ENCODE measurements at regions not wholly inside any gene's neighbourhood (a gene's known extent, or its start where the extent isn't known, plus 50 kb on each side); places are given as distances from the start of the nearest gene placed in this dataset.

DNA sequence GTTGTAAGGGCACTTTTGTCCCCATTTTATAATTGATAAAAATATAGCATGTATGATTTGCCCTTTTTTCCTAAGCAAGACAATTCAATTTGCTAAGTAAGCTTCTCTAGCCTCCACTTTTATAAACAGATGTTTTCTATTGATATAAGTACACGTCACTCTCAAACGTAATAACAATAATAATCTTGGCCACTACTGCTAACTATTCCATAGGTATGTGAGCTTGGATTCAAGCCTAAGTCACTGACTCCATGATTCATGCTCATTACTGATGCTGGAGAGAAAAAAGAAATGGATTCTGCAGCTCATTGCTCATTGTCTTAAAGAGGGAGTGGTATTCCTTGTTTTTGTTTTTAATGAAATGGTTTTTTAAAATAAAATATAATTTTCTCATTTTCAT, 661.0 kb downstream of the GALC start:
- Mint-ChIP-seq H3K4me3 (no peak overlapping the region), H3K36me3 (ENCODE audit: low read depth) (no peaks in the 10 kb centered on the region), H3K27me3 (no peaks in the 10 kb centered on the region), H3K4me1 (no peaks in the 10 kb centered on the region), H3K9me3 (ENCODE audit: low read depth) (no peaks in the 10 kb centered on the region), H3K27ac (no peak overlapping the region)
- intact Hi-C loops (cut with DNase I, micrococcal nuclease): no loop called here
- ChIA-PET CTCF (interaction anchor here (0.9 kb wide), 1 partner anchor 1522 kb away, joined by 4 read pairs; no protein-coding TSS in a partner anchor), POLR2A (no interaction called here)
- DNase-seq: no peak
- no peak for ATAC-seq

DNA sequence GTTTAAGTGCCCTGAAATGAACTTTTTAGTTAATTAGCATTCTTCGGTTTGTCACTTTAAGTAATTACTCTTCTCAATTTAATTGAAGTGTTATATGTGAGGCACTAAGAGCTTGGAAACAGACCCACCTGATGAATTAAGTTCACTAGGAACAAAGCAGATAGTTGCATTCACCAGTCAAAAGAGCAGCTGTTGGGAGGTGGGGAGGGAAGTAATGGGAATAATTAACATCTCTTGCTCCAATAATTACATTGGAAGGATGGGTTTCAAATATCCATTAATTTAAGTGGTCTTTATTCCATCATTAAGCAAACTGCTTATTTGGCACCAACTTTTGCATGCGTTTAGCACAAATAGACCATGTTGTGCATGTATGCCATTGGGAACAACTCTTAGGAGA, 667.2 kb downstream of the GALC start:
- CTCF ChIA-PET: no interaction called here
- ATAC-seq: no peak
- Mint-ChIP-seq H3K36me3 (ENCODE audit: low read depth) (no peaks in the 10 kb centered on the region), H3K27me3 (no peaks in the 10 kb centered on the region), H3K4me1 (no peaks in the 10 kb centered on the region), H3K9me3 (ENCODE audit: low read depth) (peaks cover 6% of the 10 kb centered on the region), H3K27ac (no peak overlapping the region), H3K4me3 (no peak overlapping the region)
- POLR2A ChIA-PET: no interaction called here
- intact Hi-C loops (cut with DNase I, micrococcal nuclease): no loop called here
- no peak for DNase-seq

DNA sequence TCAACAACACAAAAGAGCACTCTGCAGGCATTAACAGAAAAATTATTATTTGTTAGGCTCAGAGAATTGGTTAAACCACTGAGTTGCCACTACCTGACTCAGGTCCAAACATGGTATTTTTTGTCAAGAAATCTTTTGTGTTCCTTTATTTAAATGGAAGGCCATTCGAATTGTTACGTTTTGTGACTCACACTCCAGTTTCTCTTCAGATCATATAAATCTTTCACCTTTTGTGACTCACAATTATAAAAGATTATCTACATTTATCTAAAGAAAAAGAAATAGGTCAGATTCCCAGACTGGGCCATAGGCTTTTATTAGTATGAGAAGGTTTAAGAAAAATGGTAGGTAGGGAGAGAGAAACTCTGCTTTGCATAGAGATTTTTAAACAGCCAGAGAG, 669.8 kb downstream of the GALC start:
- Mint-ChIP-seq H3K36me3 (ENCODE audit: low read depth) (no peaks in the 10 kb centered on the region), H3K27me3 (no peaks in the 10 kb centered on the region), H3K27ac (no peak overlapping the region), H3K4me3 (no peak overlapping the region), H3K4me1 (no peaks in the 10 kb centered on the region), H3K9me3 (ENCODE audit: low read depth) (peaks cover 6% of the 10 kb centered on the region)
- DNase-seq (no peak), ATAC-seq (no peak)
- ChIA-PET POLR2A (no interaction called here), CTCF (no interaction called here)
- intact Hi-C loops (cut with DNase I, micrococcal nuclease): no loop called here

DNA sequence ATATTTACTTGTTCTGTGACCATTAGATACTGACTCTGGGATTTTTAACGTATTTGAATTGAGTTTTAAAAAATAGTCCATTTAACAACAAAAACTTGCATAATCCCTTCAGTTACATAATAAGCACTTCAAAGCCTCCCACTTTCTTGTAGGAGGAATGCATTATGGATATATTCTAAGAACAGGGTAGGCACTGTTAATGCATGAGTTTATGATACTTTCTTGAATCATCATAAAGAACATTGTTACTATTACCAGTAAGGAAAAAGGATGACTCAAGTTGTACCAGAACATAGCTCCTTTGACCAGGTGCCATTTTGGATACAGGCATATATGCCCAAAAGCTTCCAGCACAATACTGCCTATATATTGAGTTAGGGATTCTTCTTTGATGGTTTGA, 671.4 kb downstream of the GALC start:
- Mint-ChIP-seq H3K36me3 (ENCODE audit: low read depth) (no peaks in the 10 kb centered on the region), H3K9me3 (ENCODE audit: low read depth) (peaks cover 6% of the 10 kb centered on the region), H3K4me1 (no peaks in the 10 kb centered on the region), H3K27ac (no peak overlapping the region), H3K27me3 (no peaks in the 10 kb centered on the region), H3K4me3 (no peak overlapping the region)
- DNase-seq: no peak
- intact Hi-C loops (cut with DNase I, micrococcal nuclease): no loop called here
- ATAC-seq: no peak
- ChIA-PET CTCF (interaction anchor here (0.6 kb wide), 1 partner anchor 17 kb away, joined by 3 read pairs; no protein-coding TSS in a partner anchor), POLR2A (no interaction called here)

DNA sequence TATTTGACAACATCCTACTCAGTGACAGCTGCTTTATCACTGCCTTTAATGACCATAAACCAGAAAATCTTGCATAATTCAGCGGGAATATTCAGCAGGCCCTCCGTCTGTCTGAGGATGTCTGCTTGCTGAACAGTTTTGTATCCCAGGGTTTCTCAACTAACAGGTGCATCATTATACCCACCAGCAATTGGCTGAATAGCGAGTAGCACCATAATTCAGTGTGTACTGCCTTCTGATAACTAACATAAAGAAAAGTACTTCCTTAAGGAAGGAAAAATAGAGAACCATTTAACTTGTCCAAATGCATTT, 680.1 kb downstream of the GALC start:
- Mint-ChIP-seq H3K27ac (no peak overlapping the region), H3K27me3 (no peaks in the 10 kb centered on the region), H3K36me3 (ENCODE audit: low read depth) (no peaks in the 10 kb centered on the region), H3K9me3 (ENCODE audit: low read depth) (peaks cover 10% of the 10 kb centered on the region), H3K4me3 (no peak overlapping the region), H3K4me1 (no peaks in the 10 kb centered on the region)
- ATAC-seq: no peak
- CTCF ChIA-PET: no interaction called here
- DNase-seq: no peak
- POLR2A ChIA-PET: no interaction called here
- intact Hi-C loops (cut with DNase I, micrococcal nuclease): no loop called here

DNA sequence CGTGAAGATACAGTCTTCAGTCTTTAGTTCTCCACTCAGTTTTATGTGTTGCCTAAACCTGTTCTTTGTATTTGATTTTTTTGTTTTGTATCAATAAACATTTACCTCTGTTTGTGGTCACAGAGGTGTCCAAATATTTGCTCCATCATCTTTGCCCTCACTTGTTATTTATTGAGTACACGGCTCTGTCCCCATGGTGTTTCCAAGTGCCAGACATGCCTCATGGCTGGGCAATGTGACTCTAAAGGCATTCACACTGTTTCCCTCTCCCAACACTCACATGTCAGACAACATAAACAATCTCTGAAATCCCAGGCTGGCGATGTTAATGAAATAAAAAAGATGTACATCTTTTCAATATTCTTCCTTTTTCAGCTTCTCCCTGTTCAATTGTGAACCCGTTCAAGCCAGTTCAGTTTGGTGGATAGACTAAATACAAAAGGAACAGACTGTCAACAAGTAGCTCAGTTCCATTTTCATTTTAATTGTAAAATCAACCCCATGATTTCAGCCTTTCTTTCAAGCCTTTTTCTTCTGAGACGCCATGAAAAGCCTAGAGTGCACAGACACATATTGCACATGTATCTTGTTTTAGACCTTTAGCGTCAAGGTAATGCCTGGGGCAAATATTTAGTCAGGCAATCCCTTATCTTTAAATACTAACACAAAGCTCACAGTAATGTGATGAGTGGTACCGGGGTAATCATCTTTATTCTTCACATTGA, 680.7 kb downstream of the GALC start:
- H3K4me3 Mint-ChIP-seq: no peak overlapping the region
- H3K4me1 Mint-ChIP-seq: no peaks in the 10 kb centered on the region
- intact Hi-C loops (cut with DNase I, micrococcal nuclease): no loop called here
- H3K27me3 Mint-ChIP-seq: no peaks in the 10 kb centered on the region
- CTCF ChIA-PET: no interaction called here
- H3K9me3 Mint-ChIP-seq (ENCODE audit: low read depth): peaks cover 10% of the 10 kb centered on the region
- no peaks in the 10 kb centered on the region for H3K36me3 Mint-ChIP-seq (ENCODE audit: low read depth)
- no peak for DNase-seq
- POLR2A ChIA-PET: no interaction called here
- no peak for ATAC-seq
- no peak overlapping the region for H3K27ac Mint-ChIP-seq

DNA sequence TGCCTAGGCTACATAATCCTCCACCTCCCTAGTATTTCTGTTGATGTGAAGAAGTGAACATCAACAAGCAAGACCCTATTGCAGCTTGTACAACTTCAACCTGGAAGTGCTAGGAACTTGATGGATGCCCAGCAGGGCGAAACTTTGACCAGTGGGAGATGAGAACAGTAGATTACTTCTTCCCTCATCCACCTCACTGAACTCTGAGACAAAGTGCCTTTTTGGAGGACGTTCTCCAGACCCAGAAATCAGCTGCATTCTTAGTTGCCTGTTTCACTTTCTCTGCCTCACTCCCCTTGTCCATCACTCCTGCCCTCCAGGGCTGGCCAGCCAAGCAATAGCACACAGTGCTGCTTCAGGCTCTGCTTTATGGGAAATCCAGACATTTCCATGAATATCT, 683.4 kb downstream of the GALC start:
- Mint-ChIP-seq H3K4me3 (no peak overlapping the region), H3K27me3 (no peaks in the 10 kb centered on the region), H3K9me3 (ENCODE audit: low read depth) (peaks cover 14% of the 10 kb centered on the region), H3K27ac (no peak overlapping the region), H3K36me3 (ENCODE audit: low read depth) (no peaks in the 10 kb centered on the region), H3K4me1 (no peaks in the 10 kb centered on the region)
- intact Hi-C loops (cut with DNase I, micrococcal nuclease): no loop called here
- DNase-seq (no peak), ATAC-seq (no peak)
- POLR2A ChIA-PET: no interaction called here
- CTCF ChIA-PET: no interaction called here

DNA sequence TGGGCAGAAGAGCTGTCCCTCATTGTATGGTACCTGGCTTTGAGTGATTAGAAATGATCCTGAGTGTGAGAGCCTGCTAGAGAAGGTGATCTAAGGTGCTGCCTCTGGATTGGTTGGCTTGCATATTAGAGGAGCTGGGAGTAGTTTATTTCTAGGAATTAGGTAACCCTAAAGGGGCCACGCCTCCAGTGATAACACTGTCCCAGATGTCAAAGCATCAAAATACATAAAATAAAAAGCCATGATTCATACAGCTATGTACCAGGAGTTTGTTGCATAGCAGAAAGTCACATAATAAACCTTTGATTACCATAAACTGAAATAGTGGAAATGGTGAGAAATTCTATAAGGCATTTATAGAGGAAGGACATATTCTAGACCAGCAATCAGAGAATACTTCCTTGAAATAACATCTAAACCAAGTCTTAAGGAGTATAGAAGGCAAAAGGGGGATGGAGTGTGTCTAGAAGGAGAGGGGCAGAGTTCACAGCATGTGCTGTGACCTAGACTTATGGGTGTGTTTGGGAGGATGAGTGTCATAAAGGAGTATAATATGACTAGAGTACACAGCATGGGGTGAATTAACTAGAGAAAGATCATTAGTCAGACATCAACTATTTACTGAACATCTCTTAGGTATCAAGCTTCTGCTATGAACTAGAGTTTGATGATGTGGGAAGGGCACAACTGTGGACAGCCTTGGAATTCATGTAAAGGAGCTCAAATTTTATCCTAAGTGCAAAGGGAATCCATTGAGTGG, 686.4 kb downstream of the GALC start:
- Mint-ChIP-seq H3K27ac (no peak overlapping the region), H3K4me3 (no peak overlapping the region), H3K27me3 (no peaks in the 10 kb centered on the region), H3K36me3 (ENCODE audit: low read depth) (no peaks in the 10 kb centered on the region), H3K9me3 (ENCODE audit: low read depth) (peaks cover 10% of the 10 kb centered on the region), H3K4me1 (no peaks in the 10 kb centered on the region)
- POLR2A ChIA-PET: no interaction called here
- CTCF ChIA-PET: interaction anchor here (0.6 kb wide), 1 partner anchor 545 kb away, joined by 3 read pairs; no protein-coding TSS in a partner anchor
- DNase-seq (no peak), ATAC-seq (no peak)
- intact Hi-C loops (cut with DNase I, micrococcal nuclease): no loop called here

DNA sequence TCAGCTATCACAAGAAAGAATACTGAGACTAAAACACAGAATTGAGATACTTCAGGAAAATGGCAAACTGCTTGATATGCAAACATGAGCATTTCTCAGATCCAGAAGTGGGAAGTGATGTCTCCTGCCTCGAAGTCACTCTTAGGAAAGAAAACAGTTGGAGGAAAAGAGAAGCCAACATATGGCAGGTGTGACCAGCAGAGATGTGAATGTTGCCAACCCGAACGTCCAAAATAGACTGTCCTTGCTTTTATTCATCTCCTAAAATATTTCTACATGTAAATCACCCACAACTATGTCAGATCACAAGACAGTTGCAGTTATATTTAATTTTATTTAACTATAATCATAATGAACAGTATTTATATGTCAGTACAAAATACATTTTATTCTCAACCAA, 687.6 kb downstream of the GALC start:
- no peak for ATAC-seq
- DNase-seq: no peak
- CTCF ChIA-PET: no interaction called here
- Mint-ChIP-seq H3K27ac (no peak overlapping the region), H3K9me3 (ENCODE audit: low read depth) (peaks cover 7% of the 10 kb centered on the region), H3K27me3 (no peaks in the 10 kb centered on the region), H3K4me3 (no peak overlapping the region), H3K4me1 (no peaks in the 10 kb centered on the region), H3K36me3 (ENCODE audit: low read depth) (no peaks in the 10 kb centered on the region)
- intact Hi-C loops (cut with DNase I, micrococcal nuclease): no loop called here
- POLR2A ChIA-PET: no interaction called here

DNA sequence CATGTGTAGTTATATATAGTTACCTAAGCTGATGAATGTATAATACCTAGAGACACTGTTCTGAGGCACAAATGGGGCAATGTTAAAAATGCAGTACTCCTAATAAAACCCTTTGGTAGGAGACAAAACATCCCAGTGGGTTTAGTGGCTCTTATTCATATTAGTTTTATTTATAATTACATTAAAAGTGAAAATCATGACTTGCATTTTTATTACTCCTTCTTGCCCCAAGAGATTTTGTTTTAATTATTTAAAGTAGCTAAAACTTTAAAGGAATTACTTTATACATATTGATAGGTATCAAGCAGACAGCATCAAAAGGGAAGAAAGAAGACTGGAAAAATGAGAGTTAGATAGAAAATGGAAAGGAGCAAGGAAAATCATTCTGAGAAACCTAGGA, 688.6 kb downstream of the GALC start:
- ATAC-seq (no peak), DNase-seq (no peak)
- no peaks in the 10 kb centered on the region for H3K4me1 Mint-ChIP-seq
- ChIA-PET CTCF (no interaction called here), POLR2A (no interaction called here)
- no peaks in the 10 kb centered on the region for H3K27me3 Mint-ChIP-seq
- no peaks in the 10 kb centered on the region for H3K36me3 Mint-ChIP-seq (ENCODE audit: low read depth)
- intact Hi-C loops (cut with DNase I, micrococcal nuclease): no loop called here
- no peak overlapping the region for H3K27ac Mint-ChIP-seq
- H3K9me3 Mint-ChIP-seq (ENCODE audit: low read depth): peaks cover 5% of the 10 kb centered on the region
- H3K4me3 Mint-ChIP-seq: no peak overlapping the region

DNA sequence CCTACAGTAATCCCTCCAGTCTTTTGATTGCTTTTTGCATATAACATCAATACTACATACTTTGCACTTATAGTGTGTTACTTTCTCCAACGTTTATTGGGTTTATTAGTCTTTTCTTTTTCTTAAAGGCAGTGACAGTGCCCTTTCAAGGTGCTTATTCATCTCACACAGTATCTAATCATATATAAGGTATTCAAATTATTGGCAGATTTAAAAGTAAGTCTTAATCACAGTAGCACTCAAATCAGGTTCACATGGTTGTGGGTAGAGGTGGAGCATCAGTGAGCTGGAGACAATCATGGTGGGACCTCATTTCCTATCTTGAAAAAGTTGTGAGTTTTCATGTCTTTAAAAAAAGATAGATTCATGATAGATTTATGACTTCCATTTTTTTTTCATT, 706.2 kb downstream of the GALC start:
- no peaks in the 10 kb centered on the region for H3K36me3 Mint-ChIP-seq (ENCODE audit: low read depth)
- H3K4me1 Mint-ChIP-seq: no peaks in the 10 kb centered on the region
- H3K27ac Mint-ChIP-seq: no peak overlapping the region
- POLR2A ChIA-PET: no interaction called here
- ATAC-seq (no peak), DNase-seq (no peak)
- H3K4me3 Mint-ChIP-seq: no peak overlapping the region
- CTCF ChIA-PET: interaction anchor here (0.7 kb wide), 2 partner anchors 72 to 938 kb away, joined by 3 read pairs; no protein-coding TSS in a partner anchor
- H3K27me3 Mint-ChIP-seq: no peaks in the 10 kb centered on the region
- peaks cover 4% of the 10 kb centered on the region for H3K9me3 Mint-ChIP-seq (ENCODE audit: low read depth)
- intact Hi-C loops (cut with DNase I, micrococcal nuclease): no loop called here

DNA sequence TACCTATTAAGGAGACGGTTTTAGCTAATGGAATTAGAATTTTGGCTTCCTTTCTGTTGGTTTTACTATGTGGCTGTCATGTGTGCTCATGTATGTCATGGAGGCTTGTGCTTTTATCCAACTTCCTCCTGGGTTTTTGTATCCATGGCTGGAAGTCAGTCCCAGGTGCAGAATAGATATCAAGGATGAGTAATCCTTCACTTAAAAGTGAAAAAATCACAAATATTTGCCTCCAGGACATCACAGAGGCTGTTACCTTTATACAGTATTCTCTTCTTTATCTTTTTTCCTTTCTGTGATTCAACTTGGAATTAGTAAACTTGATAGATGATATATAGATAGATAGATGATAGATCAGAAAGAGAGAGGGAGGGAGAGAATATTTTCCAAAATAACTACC, 706.8 kb downstream of the GALC start:
- H3K9me3 Mint-ChIP-seq (ENCODE audit: low read depth): peaks cover 3% of the 10 kb centered on the region
- CTCF ChIA-PET: interaction anchor here (0.7 kb wide), 1 partner anchor 939 kb away, joined by 3 read pairs; no protein-coding TSS in a partner anchor
- ATAC-seq (no peak), DNase-seq (no peak)
- intact Hi-C loops (cut with DNase I, micrococcal nuclease): no loop called here
- no peak overlapping the region for H3K27ac Mint-ChIP-seq
- no peaks in the 10 kb centered on the region for H3K27me3 Mint-ChIP-seq
- no peak overlapping the region for H3K4me3 Mint-ChIP-seq
- H3K4me1 Mint-ChIP-seq: no peaks in the 10 kb centered on the region
- no peaks in the 10 kb centered on the region for H3K36me3 Mint-ChIP-seq (ENCODE audit: low read depth)
- POLR2A ChIA-PET: no interaction called here
